ENCODE measurements at regions not wholly inside any gene's neighbourhood (a gene's known extent, or its start where the extent isn't known, plus 50 kb on each side); places are given as distances from the start of the nearest gene placed in this dataset.

DNA sequence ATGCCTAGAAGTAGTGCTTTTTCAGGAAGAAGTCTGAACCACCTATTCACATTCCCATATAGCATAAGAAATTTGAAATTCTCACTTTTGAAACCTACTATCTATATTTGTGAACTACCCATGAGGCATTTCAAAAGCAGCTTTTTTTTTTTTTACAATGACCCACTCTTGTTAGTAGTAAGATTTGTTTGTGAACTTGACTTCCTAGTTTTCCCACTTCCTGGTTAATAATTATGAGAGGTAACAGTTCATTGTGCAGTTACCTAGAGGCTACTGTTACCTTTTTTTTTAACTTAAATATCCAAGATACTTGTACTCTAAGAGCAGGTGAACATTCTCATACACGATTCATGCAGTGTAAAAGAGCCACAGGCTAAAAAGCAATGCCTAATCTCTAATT lies 371.7 kb upstream of the ADGRL2 start:
- DNase-seq: no peak

- DNase-seq: no peak
Measured at GRCh38 chr1:81424816-81425215, 375.9 kb upstream of the ADGRL2 start.

DNA sequence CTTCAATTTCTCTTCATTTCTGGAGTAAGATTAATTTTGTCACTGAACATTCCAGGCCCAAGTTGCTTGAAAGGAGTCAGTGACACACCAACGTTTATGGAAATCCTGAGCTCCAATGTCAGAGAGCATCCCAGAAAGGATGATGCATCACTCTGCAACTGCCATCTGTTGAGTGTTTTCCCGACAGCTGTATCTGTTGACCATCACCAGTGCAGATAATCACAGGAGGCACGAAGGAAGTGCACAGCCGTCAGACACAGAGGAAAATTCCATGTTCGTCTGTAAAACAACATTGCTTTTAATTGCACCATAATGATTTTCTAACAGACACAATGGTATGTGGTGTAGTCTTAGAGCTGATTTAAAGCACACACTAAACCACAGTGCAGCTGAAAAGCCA lies 376.7 kb upstream of the ADGRL2 start:
- no peak for DNase-seq

- DNase-seq: no peak
Measured at GRCh38 chr1:81420760-81421159, 380.0 kb upstream of the ADGRL2 start.

DNA sequence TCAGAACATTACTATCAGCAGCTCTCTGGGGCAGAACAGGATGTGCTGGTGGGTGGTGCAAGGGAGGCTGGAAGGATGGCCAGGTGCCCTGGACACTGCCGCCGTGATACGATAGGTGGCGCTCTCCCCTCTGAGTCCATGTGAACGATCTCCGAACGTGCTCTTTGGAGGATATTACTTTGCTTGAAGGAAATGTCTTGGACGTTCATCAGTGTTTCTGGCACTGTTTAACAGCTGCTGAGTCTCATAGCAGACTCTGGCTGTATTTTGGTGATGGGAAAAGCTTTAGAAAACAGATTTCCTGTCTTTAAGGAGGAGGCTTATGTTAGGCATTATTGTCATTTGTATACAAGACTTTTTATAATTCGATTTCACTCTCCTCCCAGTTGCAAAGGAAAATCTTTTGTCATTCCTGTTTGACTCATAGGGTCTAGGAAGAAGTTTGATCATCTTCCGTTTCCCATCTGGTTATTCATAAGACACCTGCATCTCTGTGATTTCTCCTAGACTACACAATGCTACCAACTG lies 386.2 kb upstream of the ADGRL2 start:
- no peak for DNase-seq

- DNase-seq: no peak
Measured at GRCh38 chr1:81412954-81413353, 387.8 kb upstream of the ADGRL2 start.

DNA sequence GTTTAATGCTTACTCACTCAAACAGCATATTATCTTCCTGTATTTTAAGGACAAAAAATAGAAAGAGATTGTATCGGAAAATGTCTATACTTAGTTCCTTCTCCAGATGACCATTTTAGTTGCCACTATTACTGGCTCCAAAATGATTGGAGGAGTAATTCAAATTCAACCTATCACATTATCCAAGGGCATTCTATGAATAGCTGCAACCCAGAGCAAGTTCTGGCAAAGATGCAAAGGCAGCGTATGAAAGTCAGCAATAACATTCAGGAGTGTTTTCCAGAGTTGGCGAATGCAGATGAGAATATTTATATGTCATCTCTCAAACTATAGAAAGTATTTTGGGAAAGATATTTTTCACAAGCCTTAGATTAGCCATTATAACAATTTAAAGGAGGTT lies 389.8 kb upstream of the ADGRL2 start:
- DNase-seq: no peak

DNA sequence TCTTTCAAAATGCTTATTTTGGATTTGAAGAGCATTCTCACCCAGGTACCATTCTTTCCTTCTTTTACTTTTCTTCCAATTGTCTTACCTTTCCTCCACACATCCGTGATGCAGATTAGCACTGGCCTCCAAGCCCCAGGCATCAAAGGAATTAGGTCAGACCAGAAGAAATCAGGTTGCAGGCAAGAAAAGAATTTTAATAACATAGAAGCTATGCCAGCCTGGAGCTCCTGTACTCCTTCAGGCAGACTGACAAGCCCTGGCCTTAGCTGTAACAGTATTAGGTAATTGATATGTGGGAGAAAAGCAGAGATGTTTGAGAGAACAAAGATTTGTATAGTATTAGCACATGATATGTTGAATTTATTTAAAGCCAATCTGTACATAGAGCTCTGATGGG lies 390.4 kb upstream of the ADGRL2 start:
- no peak for DNase-seq

GRCh38 chr1:81409780-81410274 lies 390.9 kb upstream of the ADGRL2 start:
- DNase-seq: no peak

DNA sequence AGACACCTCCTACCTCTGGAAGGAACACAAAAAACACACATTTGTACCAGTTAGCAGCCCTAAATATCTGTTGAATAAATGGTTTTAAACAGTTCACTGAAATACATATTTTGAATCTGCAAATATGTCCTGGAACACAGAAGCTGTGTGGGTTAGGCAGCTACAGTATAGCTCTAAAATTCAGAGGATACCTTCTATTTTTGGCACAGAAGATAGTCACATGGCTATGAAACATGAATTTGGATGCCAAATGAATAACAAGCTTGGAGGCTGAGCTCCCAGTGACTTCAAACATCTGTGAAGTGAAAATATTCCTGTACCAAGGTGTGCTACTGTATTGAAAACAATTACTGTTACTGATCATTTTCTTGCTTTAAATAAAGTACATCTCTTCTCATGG lies 391.5 kb upstream of the ADGRL2 start:
- DNase-seq: no peak

DNA sequence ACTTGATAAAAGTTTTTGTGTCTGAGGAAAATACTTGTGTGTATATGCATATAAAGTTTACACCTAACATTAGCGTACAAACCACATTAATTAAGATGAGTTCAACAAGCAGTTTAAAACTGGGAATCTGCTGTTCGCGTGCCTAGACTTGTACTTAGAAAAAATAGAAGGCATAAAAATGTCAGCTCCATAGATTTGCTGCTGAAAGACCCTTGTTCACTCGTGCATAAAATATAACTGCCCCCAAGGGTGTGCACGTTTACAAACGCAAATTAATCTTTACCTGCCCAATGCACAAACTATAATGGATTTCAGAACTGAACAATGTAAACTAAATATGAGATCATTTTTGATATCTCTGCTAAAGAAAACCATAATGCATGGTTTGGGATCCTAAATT lies 392.3 kb upstream of the ADGRL2 start:
- DNase-seq: no peak

GRCh38 chr1:81407000-81407821 lies 393.5 kb upstream of the ADGRL2 start:
- DNase-seq: no peak

GRCh38 chr1:81406292-81406999 lies 394.3 kb upstream of the ADGRL2 start:
- no peak for DNase-seq

DNA sequence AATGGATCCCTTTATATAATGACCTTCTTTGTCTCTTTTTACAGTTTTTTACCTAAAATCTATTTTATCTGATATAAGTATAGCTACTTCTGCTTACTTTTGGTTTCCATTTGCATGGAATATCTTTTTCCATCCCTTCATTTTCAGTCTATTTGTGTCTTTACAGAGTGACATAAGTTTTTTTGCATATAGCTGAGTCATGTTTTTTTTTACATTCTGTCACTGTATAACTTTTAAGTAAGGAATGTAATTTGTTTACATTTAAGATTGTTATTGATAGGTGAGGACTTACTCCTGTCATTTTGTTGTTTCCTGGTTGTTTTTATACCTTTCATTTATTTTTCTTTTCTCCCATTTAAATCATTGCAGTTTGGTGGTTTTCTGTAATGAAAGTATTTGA lies 402.7 kb upstream of the ADGRL2 start:
- DNase-seq: no peak

DNA sequence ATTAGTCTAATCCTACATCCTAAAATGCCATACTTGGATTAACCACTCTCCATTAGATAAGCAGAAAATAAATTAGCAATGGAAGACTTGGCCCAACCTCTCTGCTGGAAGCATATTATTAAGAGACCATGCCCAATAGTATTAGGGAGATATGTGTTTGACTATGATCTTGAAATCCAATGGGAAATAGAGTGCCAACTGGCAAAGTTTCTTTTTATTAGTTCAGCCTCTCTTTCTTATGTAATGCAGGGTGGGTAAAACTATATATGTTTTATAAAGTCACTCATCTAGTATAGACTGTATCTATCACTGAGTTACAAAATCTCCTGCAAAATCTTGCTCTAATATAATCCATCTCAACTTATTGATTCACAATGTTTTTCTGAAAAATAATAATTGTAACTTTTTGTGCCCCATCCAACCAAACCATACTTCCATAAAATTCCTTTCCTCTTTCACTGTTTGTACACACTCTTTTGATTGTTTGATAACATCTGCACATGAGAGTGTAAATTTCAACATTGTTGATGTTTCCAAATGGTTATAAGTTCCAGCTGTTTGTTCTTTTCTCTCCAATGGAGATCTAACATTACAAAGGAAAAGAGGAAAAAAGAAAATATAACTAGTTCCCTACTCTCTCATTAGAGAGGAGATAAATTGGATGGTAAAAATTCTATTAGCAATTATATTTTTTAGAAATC lies 408.1 kb upstream of the ADGRL2 start:
- DNase-seq: no peak

- no peak for DNase-seq
Measured at GRCh38 chr1:81391125-81391828, 409.5 kb upstream of the ADGRL2 start.

GRCh38 chr1:81388435-81388834 lies 412.3 kb upstream of the ADGRL2 start:
- DNase-seq: no peak

- no peak for DNase-seq
Measured at GRCh38 chr1:81387446-81387845, 413.3 kb upstream of the ADGRL2 start.

DNA sequence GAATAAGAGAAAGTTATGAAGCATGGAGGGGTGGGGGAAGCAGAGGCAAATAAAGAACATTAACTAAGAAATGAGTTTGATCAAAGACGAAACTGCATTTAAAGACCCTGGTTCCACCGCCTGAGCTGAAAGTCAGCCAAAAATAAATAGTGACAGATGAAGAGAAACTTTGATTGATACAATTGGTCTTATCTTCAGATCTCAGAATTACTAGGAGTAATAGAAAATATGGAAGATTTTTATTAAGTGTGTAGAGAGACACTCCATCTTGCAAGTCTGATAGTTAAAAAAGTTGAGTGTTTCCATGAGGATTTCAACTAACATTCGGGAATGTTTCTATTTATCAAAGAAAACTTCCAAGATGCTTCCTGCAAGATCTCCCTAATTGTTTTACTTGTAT lies 418.2 kb upstream of the ADGRL2 start:
- no peak for DNase-seq

DNA sequence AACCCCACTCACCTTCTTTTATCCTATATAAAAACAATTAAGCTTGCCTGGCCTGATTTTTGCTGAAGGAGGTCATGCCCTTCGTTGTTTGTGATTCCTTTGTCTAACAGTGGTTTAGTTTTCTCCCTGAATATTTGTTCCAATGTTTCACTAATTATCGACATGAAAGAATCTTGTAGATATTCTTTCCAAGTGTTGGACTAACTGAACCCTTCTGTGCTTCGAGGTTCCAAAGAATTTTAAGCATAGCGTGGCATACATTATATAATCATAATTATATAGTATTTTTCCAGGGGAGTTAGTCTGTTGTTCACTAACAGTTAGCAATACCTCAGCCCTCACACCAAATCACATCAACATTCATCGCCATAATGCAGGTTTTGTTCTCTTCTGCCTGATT lies 418.9 kb upstream of the ADGRL2 start:
- DNase-seq: no peak

DNA sequence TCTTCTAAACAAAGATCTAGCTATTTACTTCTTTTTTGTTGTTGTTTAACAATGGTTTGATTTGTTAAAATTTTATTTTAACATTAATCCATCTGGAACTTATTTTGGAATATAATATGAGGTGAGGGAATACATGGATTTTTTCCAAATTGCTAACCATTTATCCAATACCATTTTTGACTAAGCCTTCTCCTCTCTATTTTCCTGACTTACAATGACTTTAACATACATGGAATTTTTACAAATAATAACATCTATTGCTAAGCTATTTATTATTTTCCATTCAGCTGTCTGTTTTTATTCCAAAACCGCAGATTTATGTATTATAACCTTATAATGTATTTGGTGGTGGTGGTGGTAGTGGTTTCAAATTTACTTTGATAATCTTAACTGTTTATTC lies 420.3 kb upstream of the ADGRL2 start:
- no peak for DNase-seq

- no peak for DNase-seq
Measured at GRCh38 chr1:81379430-81379829, 421.3 kb upstream of the ADGRL2 start.

DNA sequence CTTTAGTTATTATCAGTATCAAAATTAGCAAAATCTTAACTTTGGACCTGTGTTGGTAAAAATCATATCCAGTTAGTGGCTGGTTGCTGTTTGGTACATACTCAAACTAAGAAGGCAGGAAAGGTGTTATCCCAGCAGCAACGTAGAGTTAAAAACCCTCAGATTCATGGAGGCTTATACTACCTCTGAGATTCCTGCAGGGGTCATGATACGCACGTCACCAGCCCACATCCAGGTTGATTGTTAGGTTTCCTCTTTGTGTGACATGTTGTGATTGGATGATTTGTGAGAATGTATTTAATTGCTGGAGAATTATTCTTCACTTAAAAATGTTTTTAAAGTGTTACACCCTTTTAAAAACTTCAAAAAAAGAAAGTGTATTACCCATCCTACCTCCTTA lies 423.3 kb upstream of the ADGRL2 start:
- DNase-seq: no peak

All from NK-92 treated with Interleukin-12 subunit alpha and Interleukin-12 subunit beta, amount 100 ng/mL, for 24 hours (cell line).